HFFc6 (cell line): ENCODE measurements at regions not wholly inside any gene's neighbourhood (a gene's known extent, or its start where the extent isn't known, plus 50 kb on each side); places are given as distances from the start of the nearest gene placed in this dataset.

Experiments
- DNase-seq: peaks from one replicate; pipeline ENCODE4 v3.0.0-alpha.2; 2018
- H3K27ac Mint-ChIP-seq: 2 replicates; pipeline ENCODE4 v1.8.0; 2020; ENCODE audit warnings: mild to moderate bottlenecking, mixed read lengths
- H3K27me3 Mint-ChIP-seq: 2 replicates; pipeline ENCODE4 v1.8.0; 2021; ENCODE audit warnings: mild to moderate bottlenecking, moderate library complexity, mixed read lengths; ENCODE audit not compliant: insufficient read depth
- H3K36me3 Mint-ChIP-seq: 2 replicates; pipeline ENCODE4 v1.8.0; 2021; ENCODE audit warnings: low read depth, mixed read lengths
- H3K4me1 Mint-ChIP-seq: 2 replicates; pipeline ENCODE4 v1.8.0; 2020; ENCODE audit warnings: low read depth, mixed read lengths
- H3K4me3 Mint-ChIP-seq: 2 replicates; pipeline ENCODE4 v1.8.0; 2020; ENCODE audit warnings: mild to moderate bottlenecking, moderate library complexity, mixed read lengths
- H3K9me3 Mint-ChIP-seq: 2 replicates; pipeline ENCODE4 v1.8.0; 2020; ENCODE audit warnings: mild to moderate bottlenecking, mixed read lengths
- CTCF ChIP-seq: fragments of 200-600 bp; sonication (generic); IDR thresholded peaks from 2 replicates; pipeline ENCODE4 v1.5.0; 2021; ENCODE audit warnings: antibody characterized with exemption, mild to moderate bottlenecking

GRCh38 chr20:58138395-58138794 lies 90.1 kb downstream of the ANKRD60 start:
- no peak for TF ChIP-seq CTCF
- Mint-ChIP-seq H3K27ac (no peak overlapping the region), H3K9me3 (no peaks in the 10 kb centered on the region), H3K36me3 (no peaks in the 10 kb centered on the region), H3K27me3 (peaks cover 37% of the 10 kb centered on the region), H3K4me1 (peaks cover 15% of the 10 kb centered on the region; the same call in 1 of the 2 replicates), H3K4me3 (no peak overlapping the region)
- DNase-seq, result no peak

GRCh38 chr20:58137651-58138265 lies 90.7 kb downstream of the ANKRD60 start:
- H3K27ac Mint-ChIP-seq, result no peak overlapping the region
- H3K9me3 Mint-ChIP-seq, result no peaks in the 10 kb centered on the region
- TF ChIP-seq CTCF, result no peak
- H3K4me1 Mint-ChIP-seq, result peaks cover 21% of the 10 kb centered on the region; the same call in 1 of the 2 replicates
- no peak overlapping the region for H3K4me3 Mint-ChIP-seq
- no peak for DNase-seq
- peaks cover 41% of the 10 kb centered on the region for H3K27me3 Mint-ChIP-seq
- H3K36me3 Mint-ChIP-seq, result no peaks in the 10 kb centered on the region

- Mint-ChIP-seq H3K27me3 (peaks cover 42% of the 10 kb centered on the region), H3K4me1 (peaks cover 23% of the 10 kb centered on the region), H3K36me3 (no peaks in the 10 kb centered on the region), H3K4me3 (no peak overlapping the region), H3K9me3 (no peaks in the 10 kb centered on the region), H3K27ac (no peak overlapping the region)
- no peak for TF ChIP-seq CTCF
- no peak for DNase-seq
Observed at GRCh38 chr20:58137236-58137635, 91.2 kb downstream of the ANKRD60 start.

- Mint-ChIP-seq H3K4me1 (peaks cover 35% of the 10 kb centered on the region), H3K27me3 (peaks cover 51% of the 10 kb centered on the region)
Observed at GRCh38 chr20:58136149-58136484, 92.3 kb downstream of the ANKRD60 start.

GRCh38 chr20:58135441-58136148 lies 92.9 kb downstream of the ANKRD60 start:
- Mint-ChIP-seq H3K4me3 (no peak overlapping the region), H3K27me3 (peaks cover 50% of the 10 kb centered on the region), H3K36me3 (no peaks in the 10 kb centered on the region), H3K9me3 (no peaks in the 10 kb centered on the region), H3K4me1 (peaks cover 40% of the 10 kb centered on the region), H3K27ac (no peak overlapping the region)
- TF ChIP-seq CTCF, result no peak
- no peak for DNase-seq

More at GRCh38 chr20:58136149-58136484, 92.3 kb downstream of the ANKRD60 start:
- Mint-ChIP-seq H3K4me3 (no peak overlapping the region), H3K9me3 (no peaks in the 10 kb centered on the region), H3K27ac (no peak overlapping the region), H3K36me3 (no peaks in the 10 kb centered on the region)
- no peak for DNase-seq
- TF ChIP-seq CTCF, result no peak
